ENCODE measurements at regions not wholly inside any gene's neighbourhood (a gene's known extent, or its start where the extent isn't known, plus 50 kb on each side); places are given as distances from the start of the nearest gene placed in this dataset.
"Not testable (repeated sequence)": the region's sequence is repeated elsewhere in the genome, so short reads cannot be mapped to it uniquely, and the experiment has no call there.

- DNase-seq (ENCODE audit: low spot score), result no peak
Measured at GRCh38 chr16:86888231-86889053, 310.1 kb downstream of the FOXL1 start.

DNA sequence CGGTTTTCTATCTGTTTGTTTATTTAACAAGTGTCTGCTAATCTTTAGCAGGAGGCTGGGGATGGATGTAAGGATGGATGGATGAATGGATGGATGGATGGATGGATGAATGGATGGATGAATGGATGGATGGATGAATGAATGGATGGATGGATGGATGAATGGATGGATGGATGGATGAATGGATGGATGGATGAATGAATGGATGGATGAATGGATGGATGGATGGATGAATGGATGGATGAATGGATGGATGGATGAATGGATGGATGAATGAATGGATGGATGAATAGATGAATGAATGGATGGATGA, 310.7 kb downstream of the FOXL1 start:
- DNase-seq (ENCODE audit: low spot score), result not testable (repeated sequence)

- DNase-seq (ENCODE audit: low spot score), result no peak
Measured at GRCh38 chr16:86889974-86890373, 311.6 kb downstream of the FOXL1 start.

GRCh38 chr16:86891121-86891520, 312.8 kb downstream of the FOXL1 start:
- no peak for DNase-seq (ENCODE audit: low spot score)

DNA sequence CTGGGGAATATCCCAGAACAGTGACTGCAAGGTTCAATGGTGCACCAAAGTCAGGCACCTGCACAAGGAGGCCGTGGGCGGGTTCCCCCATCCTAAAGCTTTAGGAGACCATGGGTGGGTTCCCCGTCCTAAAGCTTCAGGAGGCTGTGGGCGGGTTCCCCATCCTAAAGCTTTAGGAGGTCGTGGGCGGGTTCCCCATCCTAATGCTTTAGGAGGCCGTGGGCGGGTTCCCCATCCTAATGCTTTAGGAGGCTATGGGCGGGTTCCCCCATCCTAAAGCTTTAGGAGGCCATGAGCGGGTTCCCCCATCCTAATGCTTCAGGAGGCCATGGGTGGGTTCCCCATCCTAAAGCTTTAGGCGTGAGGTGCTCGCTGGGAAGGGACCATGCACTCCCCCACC, 313.3 kb downstream of the FOXL1 start:
- DNase-seq (ENCODE audit: low spot score), result no peak

DNA sequence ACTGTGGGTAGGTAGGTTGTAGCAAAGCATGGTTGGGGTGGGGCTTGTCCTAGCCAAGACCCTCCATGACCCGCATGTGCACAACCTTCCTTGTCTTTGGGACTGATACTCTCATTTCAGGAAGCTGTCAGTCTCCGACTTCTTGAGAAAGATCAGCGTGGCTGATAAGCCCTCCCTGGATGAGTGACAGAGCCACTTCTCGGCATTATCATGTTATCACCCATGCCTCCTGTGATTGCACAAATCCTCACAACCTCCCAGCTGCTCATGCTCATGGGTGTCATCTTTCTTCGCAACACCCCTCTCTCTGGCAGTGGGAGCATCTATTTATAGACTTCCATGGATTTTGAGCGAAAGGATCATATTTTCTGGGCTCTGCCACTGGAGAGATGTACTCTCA, 314.2 kb downstream of the FOXL1 start:
- no peak for DNase-seq (ENCODE audit: low spot score)

- DNase-seq (ENCODE audit: low spot score), result no peak
Measured at GRCh38 chr16:86893506-86893905, 315.2 kb downstream of the FOXL1 start.

DNA sequence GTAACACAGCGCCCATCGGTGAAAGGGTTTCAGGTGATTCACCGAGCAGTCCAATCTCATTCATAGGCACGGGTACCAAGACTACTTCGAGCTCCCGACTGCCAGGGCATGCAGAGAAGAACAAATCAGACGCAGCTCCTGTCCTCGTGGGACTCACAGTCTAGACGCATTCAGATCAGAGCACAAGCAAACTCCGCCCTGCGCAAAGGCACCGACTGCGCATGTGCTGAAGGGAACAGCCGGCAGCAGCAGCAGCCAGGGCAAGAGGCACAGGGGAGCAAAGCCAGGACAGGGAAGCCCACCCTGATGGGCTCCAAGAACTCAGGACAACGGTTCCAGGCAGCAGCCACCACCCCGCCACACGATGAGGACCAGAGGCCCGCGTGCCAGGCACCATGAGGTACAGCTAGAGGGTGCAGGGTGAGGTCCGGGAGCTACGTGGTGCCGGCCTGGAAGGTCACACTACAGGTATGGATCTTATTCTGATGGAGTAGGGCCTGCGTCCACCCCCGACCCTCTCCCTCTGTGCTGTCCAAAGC, 315.7 kb downstream of the FOXL1 start:
- DNase-seq (ENCODE audit: low spot score), result no peak

- no peak for DNase-seq (ENCODE audit: low spot score)
Measured at GRCh38 chr16:86894925-86895324, 316.6 kb downstream of the FOXL1 start.

- DNase-seq (ENCODE audit: low spot score), result no peak
Measured at GRCh38 chr16:86895606-86896005, 317.3 kb downstream of the FOXL1 start.

DNA sequence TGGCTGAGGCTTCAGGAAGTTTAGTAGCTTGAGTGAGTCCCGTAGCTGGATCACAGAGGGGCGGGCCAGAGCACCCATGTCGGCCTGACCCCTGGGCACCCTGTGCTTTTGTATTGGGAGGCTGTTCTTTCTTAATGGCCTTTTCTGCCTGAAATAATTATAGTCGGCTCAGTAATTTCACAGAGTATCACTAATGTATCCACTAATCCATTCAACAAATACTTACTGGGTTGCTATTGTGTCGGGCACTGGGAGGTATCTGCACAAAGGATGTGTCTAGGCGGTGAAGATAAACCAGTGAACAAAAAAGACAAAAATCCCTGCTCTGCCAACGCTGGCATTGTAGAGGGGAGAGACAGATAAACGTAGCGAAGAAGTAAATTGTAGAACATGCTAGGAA, 318.6 kb downstream of the FOXL1 start:
- no peak for DNase-seq (ENCODE audit: low spot score)

- DNase-seq (ENCODE audit: low spot score), result no peak
Measured at GRCh38 chr16:86897486-86897885, 319.1 kb downstream of the FOXL1 start.

- DNase-seq (ENCODE audit: low spot score), result no peak
Measured at GRCh38 chr16:86898386-86898785, 320.0 kb downstream of the FOXL1 start.

DNA sequence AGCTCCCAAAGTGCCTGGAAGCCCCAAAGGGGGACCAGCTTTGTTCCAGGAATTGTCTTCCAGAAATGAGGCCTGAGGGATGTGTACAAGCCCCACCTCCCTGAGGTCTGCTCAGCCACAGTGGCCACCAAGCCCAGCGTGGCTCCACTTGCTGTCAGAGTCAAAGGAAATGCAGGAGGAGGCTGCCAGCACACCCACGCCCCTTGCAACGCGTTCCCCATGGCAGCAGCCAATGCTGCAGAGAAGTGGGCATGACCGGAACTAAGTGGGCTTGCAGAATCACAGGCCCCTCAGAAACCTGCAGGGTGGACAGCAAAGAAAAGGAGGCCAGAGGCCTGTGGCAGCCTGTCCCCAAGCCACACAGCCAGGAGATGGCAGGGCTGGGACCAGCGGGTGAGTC, 320.8 kb downstream of the FOXL1 start:
- DNase-seq (ENCODE audit: low spot score), result no peak

GRCh38 chr16:86899757-86900156, 321.4 kb downstream of the FOXL1 start:
- DNase-seq (ENCODE audit: low spot score), result no peak

- DNase-seq (ENCODE audit: low spot score), result no peak
Measured at GRCh38 chr16:86901483-86901882, 323.1 kb downstream of the FOXL1 start.

GRCh38 chr16:86902656-86903001, 324.3 kb downstream of the FOXL1 start:
- no peak for DNase-seq (ENCODE audit: low spot score)

- DNase-seq (ENCODE audit: low spot score), result no peak
Measured at GRCh38 chr16:86903068-86903467, 324.7 kb downstream of the FOXL1 start.

GRCh38 chr16:86905302-86905701, 327.0 kb downstream of the FOXL1 start:
- DNase-seq (ENCODE audit: low spot score), result no peak

DNA sequence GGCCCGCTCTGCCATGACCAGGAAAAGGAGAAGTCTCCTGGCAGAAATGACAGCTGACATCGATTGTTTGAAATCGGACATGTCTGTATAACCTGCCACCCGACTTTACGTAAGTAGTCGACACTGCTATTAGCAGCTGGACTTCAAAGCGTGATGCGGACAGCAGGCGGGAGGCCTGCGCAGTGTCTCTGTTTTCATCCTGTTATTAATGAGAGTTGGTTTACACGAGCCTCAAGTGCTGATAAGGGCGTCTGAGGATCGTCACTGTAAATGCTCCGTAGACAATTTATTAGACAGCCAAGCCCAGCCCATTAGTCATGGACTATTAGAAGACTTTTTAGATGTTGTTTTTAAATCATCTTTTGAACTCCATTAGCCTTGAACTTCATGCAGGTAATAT, 328.3 kb downstream of the FOXL1 start:
- DNase-seq (ENCODE audit: low spot score), result no peak

DNA sequence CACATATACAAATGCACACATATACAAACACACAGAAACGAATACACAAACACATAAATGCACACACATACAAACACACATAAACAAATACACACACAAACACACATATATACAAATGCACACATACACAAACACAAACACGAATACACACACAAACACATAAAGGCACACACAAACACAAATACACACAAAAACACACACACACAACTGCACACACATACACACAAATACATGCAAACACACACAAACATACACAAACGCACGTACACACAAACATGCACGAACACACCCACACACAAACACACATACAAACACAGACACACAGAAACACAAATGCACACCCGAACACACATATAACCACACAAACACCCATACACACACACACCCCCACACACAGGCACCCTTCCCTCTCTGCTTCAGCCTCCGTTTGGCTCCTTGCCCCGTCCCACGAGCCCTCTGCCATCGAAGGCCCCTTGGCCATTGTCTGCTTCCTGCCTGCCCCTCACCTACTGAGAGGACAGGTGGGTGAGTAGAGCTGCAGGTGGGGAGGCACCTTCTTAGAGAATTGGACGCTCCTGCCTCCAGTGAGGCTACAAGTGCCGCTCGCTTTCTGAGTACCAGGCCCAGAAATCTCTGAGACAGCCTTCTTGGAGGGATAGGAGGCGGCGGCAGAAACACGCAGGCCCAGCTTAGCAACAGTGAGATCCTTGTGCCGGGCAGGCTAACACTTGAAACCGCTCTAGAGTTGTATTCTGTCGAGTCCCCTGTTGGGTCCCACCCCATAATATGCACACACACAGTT, 331.2 kb downstream of the FOXL1 start:
- no peak for DNase-seq (ENCODE audit: low spot score)

DNA sequence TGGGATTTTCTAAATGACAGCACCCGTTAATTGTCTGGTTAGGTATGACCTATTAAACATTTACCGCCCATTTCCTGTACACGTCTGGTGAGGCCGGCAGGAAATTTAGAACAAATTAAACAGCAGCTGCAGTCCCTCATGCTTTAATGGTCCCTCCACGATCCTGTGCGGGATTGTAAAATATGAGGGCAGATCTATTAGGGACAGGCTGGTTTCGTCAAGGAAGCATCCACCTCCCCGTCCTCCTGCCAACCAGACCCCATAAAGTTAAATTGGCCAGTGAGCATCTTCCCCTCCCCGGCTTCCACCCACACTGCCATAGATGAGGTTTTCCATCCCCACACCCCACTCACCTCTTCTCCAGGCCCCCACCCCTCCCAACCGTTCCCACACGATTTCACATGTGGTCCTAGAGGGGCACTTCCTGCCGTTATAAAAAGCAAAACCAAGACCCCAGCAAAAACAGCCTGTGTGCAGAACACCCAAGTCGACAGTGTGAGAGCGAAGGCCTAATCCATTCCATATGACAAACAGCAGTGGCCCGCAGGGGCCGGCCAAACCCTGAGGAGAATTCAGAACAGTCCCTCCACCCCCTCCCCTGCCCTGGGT, 331.9 kb downstream of the FOXL1 start:
- DNase-seq (ENCODE audit: low spot score), result no peak

- DNase-seq (ENCODE audit: low spot score), result no peak
Measured at GRCh38 chr16:86911437-86911958, 333.1 kb downstream of the FOXL1 start.

Data from CD4-positive, alpha-beta T cell treated with Interleukin-2 at 100 ng/mL for 4 hours (primary cell).